Suprapubic skin (tissue), 4 donors: ENCODE measurements at regions not wholly inside any gene's neighbourhood (a gene's known extent, or its start where the extent isn't known, plus 50 kb on each side); places are given as distances from the start of the nearest gene placed in this dataset.

ENCODE experiments used
- DNase-seq, 2 donors: peaks; one replicate each; pipeline ENCODE4 v3.0.0-alpha.2; 2019; ENCODE audit warnings: low spot score in 2 of 2
- H3K27ac ChIP-seq: fragments of 200-600 bp; sonication (generic); one replicate; pipeline ENCODE4 v1.5.1; 2019
- H3K27me3 ChIP-seq: fragments of 200-600 bp; sonication (generic); one replicate; pipeline ENCODE4 v1.5.1; 2019
- H3K36me3 ChIP-seq: fragments of 200-600 bp; sonication (generic); one replicate; pipeline ENCODE4 v1.5.1; 2019
- H3K4me1 ChIP-seq: fragments of 200-600 bp; sonication (generic); one replicate; pipeline ENCODE4 v1.5.1; 2019
- H3K4me3 ChIP-seq: fragments of 200-600 bp; sonication (generic); one replicate; pipeline ENCODE4 v1.5.1; 2019; ENCODE audit warnings: mild to moderate bottlenecking
- H3K9me3 ChIP-seq: fragments of 200-600 bp; sonication (generic); one replicate; pipeline ENCODE4 v1.5.1; 2019
- EP300 ChIP-seq: sonication (generic); formaldehyde crosslinking; IDR thresholded peaks from one replicate; pipeline ENCODE4 v1.6.1; 2017; ENCODE audit warnings: antibody characterized with exemption
- POLR2A ChIP-seq, 2 donors: fragments of 450-650 bp; IDR thresholded peaks; one replicate each; pipeline ENCODE4 v1.6.1; 2017; ENCODE audit warnings: antibody characterized with exemption in 2 of 2, mild to moderate bottlenecking in 2 of 2, moderate library complexity in 2 of 2
- POLR2AphosphoS5 ChIP-seq, 3 donors: sonication (generic); formaldehyde crosslinking; IDR thresholded peaks; one replicate each; pipeline ENCODE4 v1.6.1; 2017; ENCODE audit warnings: antibody characterized with exemption in 3 of 3
- WGBS: methylation state at CpG from one replicate; pipeline ENCODE4 v1.1.5; 2018; 5-methylcytosine and 5-hydroxymethylcytosine counted together
- TF ChIP-seq, protein P1 (sequence below), 2 donors: fragments of 200-600 bp in 1 of 2; fragments of 450-650 bp in 1 of 2; sonication (generic) in 1 of 2; IDR thresholded peaks; one replicate each; pipeline ENCODE4 v1.5.1; 2016 to 2019; ENCODE audit warnings: antibody characterized with exemption in 2 of 2, mild to moderate bottlenecking in 1 of 2, moderate library complexity in 1 of 2

GRCh38 chr20:52098186-52098585, 93.4 kb downstream of the ZFP64 start:
- WGBS: 92% methylated on average over 6 of the region's 6 CpGs
- TF ChIP-seq EP300 (no peak), POLR2AphosphoS5 (IDR thresholded peaks at IDR 0.05) (no peak), POLR2A (IDR thresholded peaks at IDR 0.05) (no peak)
- TF ChIP-seq, protein P1, sequence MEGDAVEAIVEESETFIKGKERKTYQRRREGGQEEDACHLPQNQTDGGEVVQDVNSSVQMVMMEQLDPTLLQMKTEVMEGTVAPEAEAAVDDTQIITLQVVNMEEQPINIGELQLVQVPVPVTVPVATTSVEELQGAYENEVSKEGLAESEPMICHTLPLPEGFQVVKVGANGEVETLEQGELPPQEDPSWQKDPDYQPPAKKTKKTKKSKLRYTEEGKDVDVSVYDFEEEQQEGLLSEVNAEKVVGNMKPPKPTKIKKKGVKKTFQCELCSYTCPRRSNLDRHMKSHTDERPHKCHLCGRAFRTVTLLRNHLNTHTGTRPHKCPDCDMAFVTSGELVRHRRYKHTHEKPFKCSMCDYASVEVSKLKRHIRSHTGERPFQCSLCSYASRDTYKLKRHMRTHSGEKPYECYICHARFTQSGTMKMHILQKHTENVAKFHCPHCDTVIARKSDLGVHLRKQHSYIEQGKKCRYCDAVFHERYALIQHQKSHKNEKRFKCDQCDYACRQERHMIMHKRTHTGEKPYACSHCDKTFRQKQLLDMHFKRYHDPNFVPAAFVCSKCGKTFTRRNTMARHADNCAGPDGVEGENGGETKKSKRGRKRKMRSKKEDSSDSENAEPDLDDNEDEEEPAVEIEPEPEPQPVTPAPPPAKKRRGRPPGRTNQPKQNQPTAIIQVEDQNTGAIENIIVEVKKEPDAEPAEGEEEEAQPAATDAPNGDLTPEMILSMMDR (IDR thresholded peaks at IDR 0.05): no peak
- Histone ChIP-seq H3K27ac (no peak overlapping the region), H3K4me1 (peaks cover 1% of the 10 kb centered on the region), H3K36me3 (peaks cover 15% of the 10 kb centered on the region), H3K27me3 (no peaks in the 10 kb centered on the region), H3K9me3 (no peaks in the 10 kb centered on the region), H3K4me3 (no peak overlapping the region)
- peak in 1 of 2 donors; percentile 28 for DNase-seq

DNA sequence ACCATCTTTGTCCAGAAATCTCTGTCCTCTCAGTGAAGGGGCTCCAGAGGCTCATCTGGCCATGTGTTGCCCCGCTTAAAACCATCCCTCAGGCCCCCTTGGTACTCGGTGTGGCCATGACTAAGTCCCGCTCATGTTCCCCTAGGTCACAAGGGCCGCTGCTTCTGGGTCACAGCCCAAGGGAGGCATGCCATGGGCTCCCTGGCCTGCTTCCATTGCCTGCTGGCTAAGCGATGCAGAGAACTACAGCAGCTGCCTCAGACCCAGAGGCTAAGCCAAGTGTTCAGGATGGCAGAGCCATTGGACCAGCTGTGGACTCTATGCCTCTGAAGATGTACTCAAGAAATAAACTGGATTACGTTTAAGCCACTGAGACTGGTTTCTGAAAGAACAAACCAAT, 95.5 kb downstream of the ZFP64 start:
- Histone ChIP-seq H3K36me3 (peaks cover 15% of the 10 kb centered on the region), H3K27me3 (no peaks in the 10 kb centered on the region), H3K27ac (no peak overlapping the region), H3K9me3 (no peaks in the 10 kb centered on the region), H3K4me1 (no peaks in the 10 kb centered on the region), H3K4me3 (no peak overlapping the region)
- no peak for TF ChIP-seq EP300
- TF ChIP-seq POLR2AphosphoS5 (IDR thresholded peaks at IDR 0.05): no peak
- TF ChIP-seq, protein P1 (IDR thresholded peaks at IDR 0.05): no peak
- no peak for TF ChIP-seq POLR2A (IDR thresholded peaks at IDR 0.05)
- peak in 1 of 2 donors; percentile 41 for DNase-seq
- WGBS: 90% methylated on average over 6 of the region's 6 CpGs

DNA sequence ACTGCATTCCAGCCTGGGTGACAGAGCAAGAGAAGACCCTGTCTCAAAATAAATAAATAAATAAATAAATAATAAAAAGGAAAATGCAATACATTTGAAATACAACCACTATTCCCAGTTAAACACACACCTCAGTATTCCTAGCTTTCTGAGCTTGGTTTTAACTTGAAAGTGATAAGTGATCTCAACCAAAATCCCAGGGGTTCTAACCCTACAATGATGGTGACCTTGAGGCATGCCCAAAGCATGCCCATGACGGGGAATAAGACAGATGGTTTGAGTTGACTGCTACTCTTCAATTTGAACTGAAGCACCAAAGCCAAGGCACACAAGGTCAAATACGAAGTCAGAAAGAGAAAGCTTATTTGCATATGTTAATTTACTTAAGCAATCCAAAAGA, 96.9 kb downstream of the ZFP64 start:
- TF ChIP-seq POLR2A (IDR thresholded peaks at IDR 0.05) (no peak), EP300 (no peak), POLR2AphosphoS5 (IDR thresholded peaks at IDR 0.05) (no peak)
- TF ChIP-seq, protein P1 (IDR thresholded peaks at IDR 0.05): no peak
- 64% methylated on average over 2 of the region's 2 CpGs for WGBS
- peaks cover 15% of the 10 kb centered on the region for H3K36me3 ChIP-seq

GRCh38 chr20:52093575-52093974, 98.0 kb downstream of the ZFP64 start:
- H3K4me3 ChIP-seq: no peak overlapping the region
- 97% methylated on average over 4 of the region's 4 CpGs for WGBS
- DNase-seq: no peak
- TF ChIP-seq POLR2AphosphoS5 (IDR thresholded peaks at IDR 0.05) (no peak), POLR2A (IDR thresholded peaks at IDR 0.05) (no peak)
- TF ChIP-seq, protein P1 (IDR thresholded peaks at IDR 0.05): no peak
- no peaks in the 10 kb centered on the region for H3K9me3 ChIP-seq
- H3K36me3 ChIP-seq: peaks cover 15% of the 10 kb centered on the region
- no peaks in the 10 kb centered on the region for H3K4me1 ChIP-seq
- no peak overlapping the region for H3K27ac ChIP-seq
- H3K27me3 ChIP-seq: no peaks in the 10 kb centered on the region

More for the DNA sequence above, 96.9 kb downstream of the ZFP64 start:
- Histone ChIP-seq H3K27me3 (no peaks in the 10 kb centered on the region), H3K4me1 (no peaks in the 10 kb centered on the region), H3K4me3 (no peak overlapping the region), H3K9me3 (no peaks in the 10 kb centered on the region), H3K27ac (no peak overlapping the region)
- DNase-seq: no peak

DNA sequence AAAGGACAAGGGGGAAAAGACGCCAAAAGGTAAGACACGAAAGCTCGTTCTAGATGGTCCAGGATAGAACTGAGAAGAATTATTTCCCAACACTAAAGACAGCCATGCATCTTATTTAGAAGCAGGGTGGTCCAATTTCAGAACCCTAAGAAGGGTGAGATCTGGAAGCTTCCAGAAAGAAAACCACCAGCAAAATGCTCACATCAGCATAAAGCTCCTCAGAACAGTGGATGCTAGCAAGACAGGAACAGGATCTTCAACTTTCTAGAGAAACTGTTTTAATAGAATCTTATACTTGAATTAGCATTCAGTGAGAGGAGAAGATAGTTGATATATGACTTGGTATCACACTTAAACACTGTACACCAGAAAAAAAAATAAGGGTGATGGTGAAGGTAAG, 101.5 kb downstream of the ZFP64 start:
- no peak for DNase-seq
- 97% methylated on average over 3 of the region's 3 CpGs for WGBS

More for the DNA sequence above, 101.5 kb downstream of the ZFP64 start:
- no peaks in the 10 kb centered on the region for H3K9me3 ChIP-seq
- H3K36me3 ChIP-seq: peaks cover 16% of the 10 kb centered on the region
- no peak overlapping the region for H3K4me3 ChIP-seq
- TF ChIP-seq, protein P1 (IDR thresholded peaks at IDR 0.05): no peak
- TF ChIP-seq POLR2AphosphoS5 (IDR thresholded peaks at IDR 0.05) (no peak), POLR2A (IDR thresholded peaks at IDR 0.05) (no peak), EP300 (no peak)
- H3K27ac ChIP-seq: no peak overlapping the region
- no peaks in the 10 kb centered on the region for H3K27me3 ChIP-seq
- H3K4me1 ChIP-seq: no peaks in the 10 kb centered on the region
